AG08395 (cell line): ENCODE measurements at regions not wholly inside any gene's neighbourhood (a gene's known extent, or its start where the extent isn't known, plus 50 kb on each side); places are given as distances from the start of the nearest gene placed in this dataset.
A peak's percentile ranks its signal among the peaks of the same experiment; 100 is the strongest.

Experiments used
- DNase-seq: peaks from one replicate; pipeline ENCODE4 v3.0.0; 2012; ENCODE audit warnings: mixed read lengths, low spot score

GRCh38 chr2:204477358-204477950 is 67.8 kb upstream of the PARD3B start:
- no peak for DNase-seq

DNA sequence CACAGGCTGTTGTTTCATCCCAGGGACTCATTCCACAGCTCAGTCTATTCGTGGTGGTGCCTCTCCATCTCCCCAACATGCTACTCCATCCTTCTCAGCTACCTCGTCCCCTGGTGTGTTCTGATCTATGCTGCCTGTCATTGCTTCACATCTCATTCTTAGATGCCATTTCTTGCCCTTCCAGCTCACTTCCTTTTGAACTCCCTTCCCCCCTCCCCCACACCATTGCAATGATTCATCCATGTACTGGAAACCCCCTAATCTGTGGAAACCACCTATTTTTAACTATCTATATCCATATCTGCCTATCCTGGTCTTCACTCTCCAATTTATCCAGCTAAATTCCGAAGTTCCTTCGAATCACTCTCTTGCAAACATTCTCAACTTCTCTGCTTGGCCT is 65.7 kb upstream of the PARD3B start:
- no peak for DNase-seq

GRCh38 chr2:204480676-204481075 is 64.6 kb upstream of the PARD3B start:
- DNase-seq, result no peak

- DNase-seq, result no peak
These were observed 61.6 kb upstream of the PARD3B start for GRCh38 chr2:204483608-204484081.

- DNase-seq, result no peak
These were observed 59.0 kb upstream of the PARD3B start for GRCh38 chr2:204486321-204486720.

GRCh38 chr2:204486805-204487204 is 58.5 kb upstream of the PARD3B start:
- DNase-seq, result peak; percentile 32

DNA sequence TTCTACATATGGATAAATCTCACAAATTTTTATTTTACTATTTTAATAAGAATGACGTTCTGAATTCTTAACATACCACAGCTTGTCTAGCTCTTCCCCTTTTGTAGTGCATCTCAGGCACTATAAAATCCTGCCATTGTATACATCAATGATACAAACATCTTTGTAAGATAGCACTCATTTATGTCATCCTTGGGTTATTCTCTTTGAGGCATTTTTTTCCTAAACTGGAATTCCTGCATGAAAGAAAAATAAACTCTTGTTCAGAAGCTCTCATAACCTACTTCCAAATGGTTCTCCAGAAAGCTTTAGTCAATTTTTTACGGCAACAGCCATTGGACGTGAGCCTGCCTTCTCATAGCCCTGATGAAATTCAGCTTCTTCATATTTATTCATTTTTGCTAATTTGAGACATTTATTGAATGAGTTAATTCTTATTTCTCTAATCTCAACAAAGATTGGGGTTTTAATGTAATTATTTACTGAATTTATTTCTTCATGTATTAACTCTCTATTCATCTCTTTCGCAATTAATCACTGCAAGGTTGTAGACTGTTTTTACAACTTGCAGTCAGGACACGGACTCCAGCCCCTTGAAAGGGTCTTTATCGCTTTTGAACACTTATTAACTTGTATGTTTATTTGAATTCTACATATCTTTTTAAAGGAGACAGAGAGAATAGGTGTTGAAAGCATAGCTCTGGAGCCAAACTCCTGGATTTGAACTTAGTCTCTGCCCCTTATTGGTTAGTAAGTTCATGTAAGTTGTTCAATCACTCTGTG is 57.6 kb upstream of the PARD3B start:
- DNase-seq, result no peak

GRCh38 chr2:204491528-204491927 is 53.7 kb upstream of the PARD3B start:
- no peak for DNase-seq

- DNase-seq, result no peak
These were observed 52.9 kb upstream of the PARD3B start for GRCh38 chr2:204492417-204492816.

- no peak for DNase-seq
These were observed 50.6 kb upstream of the PARD3B start for GRCh38 chr2:204494681-204495080.

DNA sequence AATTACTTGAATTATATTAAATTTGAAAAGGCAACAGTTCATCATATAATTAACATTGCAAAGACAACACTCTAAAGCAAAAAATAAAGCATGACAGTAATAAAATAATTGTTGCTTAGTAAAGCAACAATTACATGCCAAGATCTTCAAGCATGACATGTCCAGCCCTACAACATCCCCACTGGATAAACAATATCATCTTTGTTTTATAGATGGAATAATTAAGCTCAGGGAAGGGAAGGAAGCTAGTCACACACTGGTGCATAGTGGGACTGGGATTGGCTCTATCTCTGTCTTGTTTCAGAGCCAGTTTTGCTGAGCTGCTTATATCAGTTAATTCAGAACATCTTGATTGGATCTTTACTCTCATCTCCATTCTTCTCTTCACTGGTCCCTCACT is 49.9 kb upstream of the PARD3B start:
- no peak for DNase-seq
